Liver (tissue), 8 donors: ENCODE measurements at regions not wholly inside any gene's neighbourhood (a gene's known extent, or its start where the extent isn't known, plus 50 kb on each side); places are given as distances from the start of the nearest gene placed in this dataset.

Source experiments
- DNase-seq: peaks from one replicate; pipeline ENCODE4 v3.0.0-alpha.2; 2017; ENCODE audit warnings: low spot score
- H3K27ac ChIP-seq, 2 donors: one replicate each; pipeline ENCODE4 v1.7.0; 2013; ENCODE audit warnings: inconsistent platforms in 2 of 2, low read length in 2 of 2, control low read depth in 1 of 2, low read depth in 1 of 2, mild to moderate bottlenecking in 1 of 2
- H3K27me3 ChIP-seq, 4 donors: one replicate each; pipeline versions ENCODE4 v1.6.1 to v1.7.0; 2013; ENCODE audit warnings: low read length in 3 of 4, inconsistent platforms in 1 of 4, mild to moderate bottlenecking in 1 of 4, moderate library complexity in 1 of 4; ENCODE audit not compliant: control insufficient read depth in 4 of 4, insufficient read depth in 4 of 4
- H3K36me3 ChIP-seq, 4 donors: one replicate each; pipeline versions ENCODE4 v1.6.1 to v1.7.0; 2013; ENCODE audit warnings: low read length in 3 of 4, mild to moderate bottlenecking in 3 of 4, low read depth in 1 of 4, moderate library complexity in 1 of 4; ENCODE audit not compliant: control insufficient read depth in 4 of 4, insufficient read depth in 3 of 4
- H3K4me1 ChIP-seq, 4 donors: one replicate each; pipeline versions ENCODE4 v1.6.1 to v1.7.0; 2013; ENCODE audit warnings: low read length in 3 of 4, mild to moderate bottlenecking in 3 of 4, moderate library complexity in 1 of 4; ENCODE audit not compliant: control insufficient read depth in 4 of 4, insufficient read depth in 4 of 4
- H3K4me3 ChIP-seq, 3 donors: one replicate each; pipeline versions ENCODE4 v1.6.1 to v1.7.0; 2013; ENCODE audit warnings: low read length in 3 of 3, control low read depth in 1 of 3, low read depth in 1 of 3, mild to moderate bottlenecking in 1 of 3
- H3K9ac ChIP-seq, 2 donors: one replicate each; pipeline ENCODE4 v1.7.0; 2013; ENCODE audit warnings: low read length in 2 of 2, mild to moderate bottlenecking in 2 of 2, moderate library complexity in 2 of 2, control low read depth in 1 of 2, low read depth in 1 of 2
- H3K9me3 ChIP-seq, 4 donors: one replicate each; pipeline versions ENCODE4 v1.6.1 to v1.7.0; 2013; ENCODE audit warnings: low read length in 3 of 4; ENCODE audit not compliant: control insufficient read depth in 4 of 4
- EGR1 ChIP-seq, 2 donors: IDR thresholded peaks; 2 replicates each; pipeline ENCODE4 v1.6.1; 2016 to 2018; ENCODE audit warnings: antibody characterized with exemption in 2 of 2, low read depth in 2 of 2
- FOXA1 ChIP-seq: IDR thresholded peaks from 2 replicates; pipeline ENCODE4 v1.6.1; 2016; ENCODE audit warnings: antibody characterized with exemption
- FOXA2 ChIP-seq: IDR thresholded peaks from 2 replicates; pipeline ENCODE4 v1.6.1; 2016; ENCODE audit warnings: antibody characterized with exemption
- HNF4A ChIP-seq, 2 donors: conservative IDR thresholded peaks; 2 replicates each; pipeline ENCODE4 v1.6.1; 2016; ENCODE audit warnings: antibody characterized with exemption in 2 of 2, mild to moderate bottlenecking in 2 of 2
- HNF4G ChIP-seq: IDR thresholded peaks from 2 replicates; pipeline ENCODE4 v1.6.1; 2016; ENCODE audit warnings: antibody characterized with exemption
- NR2F2 ChIP-seq: IDR thresholded peaks from 2 replicates; pipeline ENCODE4 v1.6.1; 2016; ENCODE audit warnings: antibody characterized with exemption
- RAD21 ChIP-seq, 2 donors: IDR thresholded peaks; 2 replicates each; pipeline ENCODE4 v1.6.1; 2016; ENCODE audit warnings: antibody characterized with exemption in 2 of 2, mild to moderate bottlenecking in 2 of 2
- REST ChIP-seq: IDR thresholded peaks from 2 replicates; pipeline ENCODE4 v1.6.1; 2016; ENCODE audit warnings: antibody characterized with exemption, mild to moderate bottlenecking
- RXRA ChIP-seq, 2 donors: IDR thresholded peaks; 2 replicates each; pipeline ENCODE4 v1.6.1; 2017 to 2018; ENCODE audit warnings: antibody characterized with exemption in 2 of 2, mild to moderate bottlenecking in 1 of 2
- SP1 ChIP-seq: IDR thresholded peaks from 2 replicates; pipeline ENCODE4 v1.6.1; 2018; ENCODE audit warnings: antibody characterized with exemption, mild to moderate bottlenecking
- TAF1 ChIP-seq: conservative IDR thresholded peaks from 2 replicates; pipeline ENCODE4 v1.6.1; 2016; ENCODE audit warnings: antibody characterized with exemption, mild to moderate bottlenecking
- YY1 ChIP-seq: IDR thresholded peaks from 2 replicates; pipeline ENCODE4 v1.6.1; 2016; ENCODE audit warnings: antibody characterized with exemption, mild to moderate bottlenecking
- WGBS: extraction: QIAGEN DNeasy Blood & Tissue Kit; methylation state at CpG from one replicate; pipeline ENCODE4 v1.1.7; 2013; 5-methylcytosine and 5-hydroxymethylcytosine counted together
- TF ChIP-seq, protein P1 (sequence below): fragments of 150-350 bp; IDR thresholded peaks from 2 replicates; pipeline ENCODE4 v1.5.1; 2017; ENCODE audit warnings: improper control_type of control experiment, low read depth, low read length; ENCODE audit not compliant: missing input control
- TF ChIP-seq, protein P2 (sequence below): IDR thresholded peaks from 2 replicates; pipeline ENCODE4 v1.6.1; 2016; ENCODE audit warnings: antibody characterized with exemption
- donor health status: healthy.
- donor health status: healthy.
- donor health status: healthy.
- donor health status: healthy.
- donor health status: healthy.

GRCh38 chr11:8325591-8326304 is 62.1 kb upstream of the LMO1 start (continued):
- no peak for TF ChIP-seq YY1
- TF ChIP-seq NR2F2: no peak
- TF ChIP-seq, protein P1, sequence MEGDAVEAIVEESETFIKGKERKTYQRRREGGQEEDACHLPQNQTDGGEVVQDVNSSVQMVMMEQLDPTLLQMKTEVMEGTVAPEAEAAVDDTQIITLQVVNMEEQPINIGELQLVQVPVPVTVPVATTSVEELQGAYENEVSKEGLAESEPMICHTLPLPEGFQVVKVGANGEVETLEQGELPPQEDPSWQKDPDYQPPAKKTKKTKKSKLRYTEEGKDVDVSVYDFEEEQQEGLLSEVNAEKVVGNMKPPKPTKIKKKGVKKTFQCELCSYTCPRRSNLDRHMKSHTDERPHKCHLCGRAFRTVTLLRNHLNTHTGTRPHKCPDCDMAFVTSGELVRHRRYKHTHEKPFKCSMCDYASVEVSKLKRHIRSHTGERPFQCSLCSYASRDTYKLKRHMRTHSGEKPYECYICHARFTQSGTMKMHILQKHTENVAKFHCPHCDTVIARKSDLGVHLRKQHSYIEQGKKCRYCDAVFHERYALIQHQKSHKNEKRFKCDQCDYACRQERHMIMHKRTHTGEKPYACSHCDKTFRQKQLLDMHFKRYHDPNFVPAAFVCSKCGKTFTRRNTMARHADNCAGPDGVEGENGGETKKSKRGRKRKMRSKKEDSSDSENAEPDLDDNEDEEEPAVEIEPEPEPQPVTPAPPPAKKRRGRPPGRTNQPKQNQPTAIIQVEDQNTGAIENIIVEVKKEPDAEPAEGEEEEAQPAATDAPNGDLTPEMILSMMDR: no peak
- no peak for TF ChIP-seq SP1
- TF ChIP-seq HNF4G: no peak

DNA sequence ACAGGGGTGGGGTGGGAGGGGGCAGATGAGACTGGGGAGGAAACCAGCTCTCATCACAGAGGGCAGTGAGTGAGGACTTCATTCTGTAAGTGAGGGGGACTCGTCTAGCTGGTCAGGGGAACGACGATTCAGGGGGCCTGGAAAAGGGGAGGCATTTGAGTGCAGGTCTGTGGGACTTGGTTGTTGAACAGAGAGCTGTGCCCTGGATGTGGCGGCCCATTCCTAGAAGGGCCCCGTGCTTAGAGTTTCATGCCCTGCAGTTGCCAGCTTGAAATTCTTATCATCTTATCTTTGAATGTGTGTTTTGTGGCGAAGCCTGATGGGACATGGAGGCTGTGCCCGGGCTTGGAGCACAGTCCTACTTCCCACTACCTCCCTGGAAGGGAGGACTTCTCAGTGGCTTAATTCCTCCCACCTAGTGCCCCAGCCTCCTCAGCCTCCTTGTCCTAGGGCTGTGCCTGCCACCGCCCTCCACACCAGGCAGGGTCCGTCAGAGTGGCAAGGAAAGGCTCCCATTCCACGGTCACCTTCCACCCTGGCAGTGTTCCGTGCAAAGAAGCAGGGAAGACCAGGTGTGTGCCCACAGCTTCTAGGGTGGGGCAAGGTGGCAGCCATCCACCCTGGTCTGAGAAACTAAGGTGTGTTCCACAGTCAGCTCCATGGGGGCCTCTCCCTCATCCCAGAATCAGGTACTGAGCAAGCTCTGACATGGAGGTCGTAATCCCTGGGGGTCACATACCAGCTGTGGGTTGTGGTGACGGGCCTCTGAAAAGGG is 59.7 kb upstream of the LMO1 start:
- Histone ChIP-seq H3K9ac (no peak overlapping the region), H3K27me3 (peaks cover 0 to 2% (median 0%) of the 10 kb centered on the region in 4 donors), H3K36me3 (no peaks in the 10 kb centered on the region), H3K4me3 (no peak overlapping the region), H3K27ac (no peak overlapping the region), H3K4me1 (no peaks in the 10 kb centered on the region), H3K9me3 (no peaks in the 10 kb centered on the region)
- WGBS: 88% methylated on average over 13 of the region's 13 CpGs
- TF ChIP-seq NR2F2: no peak
- TF ChIP-seq HNF4G: no peak
- no peak for TF ChIP-seq HNF4A (conservative IDR thresholded peaks at IDR 0.05)
- no peak for TF ChIP-seq REST
- no peak for TF ChIP-seq TAF1
- TF ChIP-seq FOXA2: no peak
- TF ChIP-seq, protein P1: no peak
- TF ChIP-seq RAD21 (IDR thresholded peaks at IDR 0.05): no peak
- no peak for TF ChIP-seq EGR1 (IDR thresholded peaks at IDR 0.05; ENCODE audit: low read depth in 2 of 2)
- TF ChIP-seq SP1: no peak
- TF ChIP-seq FOXA1: no peak
- no peak for TF ChIP-seq YY1
- no peak for TF ChIP-seq RXRA (IDR thresholded peaks at IDR 0.05)
- TF ChIP-seq, protein P2, sequence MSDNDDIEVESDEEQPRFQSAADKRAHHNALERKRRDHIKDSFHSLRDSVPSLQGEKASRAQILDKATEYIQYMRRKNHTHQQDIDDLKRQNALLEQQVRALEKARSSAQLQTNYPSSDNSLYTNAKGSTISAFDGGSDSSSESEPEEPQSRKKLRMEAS: no peak
- no peak for DNase-seq
